ENCODE measurements at regions not wholly inside any gene's neighbourhood (a gene's known extent, or its start where the extent isn't known, plus 50 kb on each side); places are given as distances from the start of the nearest gene placed in this dataset.

DNA sequence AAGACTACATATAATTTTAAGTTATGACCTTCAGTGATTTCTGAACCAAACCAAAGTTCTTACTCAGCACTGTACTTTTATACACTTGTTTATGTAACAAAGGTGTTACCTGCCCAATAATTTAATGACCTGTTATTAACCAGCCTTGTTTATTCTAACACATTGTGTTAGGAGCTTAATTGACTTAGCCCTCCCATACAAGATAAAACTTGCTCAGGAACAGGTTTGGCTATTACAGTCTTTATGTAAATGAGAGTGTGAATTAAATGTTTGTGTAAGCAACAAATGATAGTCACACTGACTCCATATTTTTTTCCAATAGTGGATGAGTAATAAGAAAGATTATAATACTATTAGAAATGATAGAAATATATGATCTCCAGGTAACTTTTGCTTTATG is 51.8 kb upstream of the MYCBP2 start:
- DNase-seq: no peak

DNA sequence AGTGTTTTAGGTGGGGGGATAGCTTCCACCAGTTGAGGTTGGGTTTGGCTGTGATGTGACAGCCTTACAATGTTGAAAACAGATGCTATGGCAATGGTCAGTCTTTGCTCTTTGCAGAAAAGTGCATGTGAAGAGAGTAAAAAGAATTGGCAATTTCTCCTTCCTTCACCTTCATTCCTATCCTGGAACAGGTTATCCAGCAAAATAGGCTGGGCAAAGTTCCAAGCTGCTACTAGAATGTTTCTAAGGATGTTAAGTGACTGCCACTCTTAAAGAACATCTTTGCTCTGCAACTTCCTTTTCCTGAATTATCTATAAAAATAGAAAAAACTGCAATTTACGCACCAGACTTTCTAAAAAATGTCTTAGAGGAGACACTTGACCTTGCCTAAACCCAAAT is 50.1 kb upstream of the MYCBP2 start:
- no peak for DNase-seq

All from stimulated activated CD4-positive, alpha-beta T cell treated with anti-CD3 and anti-CD28 coated beads, Interleukin-2, amount 100 ng/mL, for 24 hours (primary cell).